ENCODE measurements at regions not wholly inside any gene's neighbourhood (a gene's known extent, or its start where the extent isn't known, plus 50 kb on each side); places are given as distances from the start of the nearest gene placed in this dataset.

- no peak for DNase-seq (ENCODE audit: low spot score)
Observed at GRCh38 chr11:64457416-64458010, 98.2 kb upstream of the SLC22A11 start.

DNA sequence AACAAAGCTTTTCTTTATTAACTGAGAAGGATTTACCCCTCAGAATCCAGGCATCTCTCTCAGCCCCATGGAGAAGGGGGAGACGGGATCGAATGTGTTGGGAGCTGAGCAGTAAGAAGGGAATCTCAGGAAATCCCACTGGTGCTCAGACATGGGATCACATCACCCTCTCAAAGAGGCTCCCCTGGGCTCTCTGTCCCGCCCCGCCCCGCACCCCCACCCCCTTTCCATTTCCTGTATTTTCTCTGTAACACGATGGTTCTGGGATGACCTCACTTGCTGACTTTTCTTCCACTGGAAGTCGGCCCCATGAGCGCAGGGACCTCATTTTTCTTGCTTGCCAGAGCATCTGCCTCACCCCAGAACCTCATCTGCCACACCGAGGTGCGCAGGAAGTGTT, 96.7 kb upstream of the SLC22A11 start:
- DNase-seq (ENCODE audit: low spot score), result no peak

DNA sequence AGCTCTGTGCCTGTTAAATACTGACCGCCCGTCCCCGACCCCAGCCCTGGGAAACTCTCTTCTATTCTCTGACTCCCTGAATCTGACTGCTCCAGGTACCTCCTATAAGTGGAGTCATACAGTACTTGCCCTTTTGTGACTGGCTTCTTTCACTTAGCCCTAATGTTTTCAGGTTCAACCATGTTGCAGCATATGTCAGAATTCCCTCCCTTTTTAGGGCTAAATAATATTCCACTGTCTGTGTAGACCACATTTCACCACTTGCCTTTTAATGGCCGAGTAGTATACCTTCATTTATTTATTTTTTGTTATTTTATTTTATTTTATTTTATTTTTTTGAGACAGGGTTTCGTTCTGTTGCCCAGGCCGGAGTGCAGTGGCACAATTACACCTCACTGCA, 96.1 kb upstream of the SLC22A11 start:
- DNase-seq (ENCODE audit: low spot score), result no peak

GRCh38 chr11:64461081-64461480, 94.7 kb upstream of the SLC22A11 start:
- no peak for DNase-seq (ENCODE audit: low spot score)

DNA sequence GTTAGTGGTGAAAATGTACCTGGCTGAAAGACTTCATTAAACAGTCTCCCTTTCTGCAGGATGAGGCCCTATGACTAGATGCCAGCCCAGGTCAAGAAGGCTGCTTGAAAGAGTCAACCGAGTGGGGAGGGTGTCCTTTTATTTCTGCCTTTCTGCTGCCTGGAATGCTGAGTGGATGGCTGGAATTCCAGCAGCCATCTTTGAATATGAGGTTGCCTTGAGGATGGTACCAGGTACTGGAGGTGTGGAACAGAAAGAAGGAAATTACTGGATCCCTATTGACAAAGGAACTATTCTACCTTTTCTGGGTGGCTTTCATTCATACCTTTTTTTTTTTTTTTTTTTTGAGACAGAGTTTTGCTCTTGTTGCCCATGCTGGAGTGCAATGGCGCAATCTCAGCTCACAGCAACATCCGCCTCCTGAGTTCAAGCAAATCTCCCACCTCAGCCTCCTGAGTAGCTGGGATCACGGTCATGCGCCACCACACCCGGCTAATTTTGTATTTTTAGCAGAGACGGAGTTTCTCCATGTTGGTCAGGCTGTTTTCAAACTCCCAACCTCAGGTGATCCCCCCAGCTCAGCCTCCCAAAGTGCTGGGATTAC, 89.5 kb upstream of the SLC22A11 start:
- no peak for DNase-seq (ENCODE audit: low spot score)

DNA sequence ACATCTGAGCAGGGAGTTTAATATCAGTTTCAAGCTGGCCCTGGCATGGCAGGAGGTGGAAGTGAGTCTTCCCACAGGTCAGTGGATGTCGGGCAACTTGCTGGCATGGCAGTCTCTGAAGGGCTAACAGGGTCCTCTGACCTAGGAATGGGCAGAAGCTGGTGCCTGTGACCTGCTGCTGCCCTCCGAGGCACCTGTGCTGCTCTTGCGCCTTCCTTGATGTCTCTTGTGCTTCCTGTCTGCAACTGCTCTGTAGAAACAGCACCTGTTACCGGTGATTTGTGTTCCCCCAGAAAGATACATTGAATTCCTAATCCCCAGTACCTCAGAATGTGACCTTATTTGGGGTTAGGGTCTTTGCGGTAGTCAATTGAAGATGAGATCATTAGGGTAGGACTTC, 86.5 kb upstream of the SLC22A11 start:
- no peak for DNase-seq (ENCODE audit: low spot score)

DNA sequence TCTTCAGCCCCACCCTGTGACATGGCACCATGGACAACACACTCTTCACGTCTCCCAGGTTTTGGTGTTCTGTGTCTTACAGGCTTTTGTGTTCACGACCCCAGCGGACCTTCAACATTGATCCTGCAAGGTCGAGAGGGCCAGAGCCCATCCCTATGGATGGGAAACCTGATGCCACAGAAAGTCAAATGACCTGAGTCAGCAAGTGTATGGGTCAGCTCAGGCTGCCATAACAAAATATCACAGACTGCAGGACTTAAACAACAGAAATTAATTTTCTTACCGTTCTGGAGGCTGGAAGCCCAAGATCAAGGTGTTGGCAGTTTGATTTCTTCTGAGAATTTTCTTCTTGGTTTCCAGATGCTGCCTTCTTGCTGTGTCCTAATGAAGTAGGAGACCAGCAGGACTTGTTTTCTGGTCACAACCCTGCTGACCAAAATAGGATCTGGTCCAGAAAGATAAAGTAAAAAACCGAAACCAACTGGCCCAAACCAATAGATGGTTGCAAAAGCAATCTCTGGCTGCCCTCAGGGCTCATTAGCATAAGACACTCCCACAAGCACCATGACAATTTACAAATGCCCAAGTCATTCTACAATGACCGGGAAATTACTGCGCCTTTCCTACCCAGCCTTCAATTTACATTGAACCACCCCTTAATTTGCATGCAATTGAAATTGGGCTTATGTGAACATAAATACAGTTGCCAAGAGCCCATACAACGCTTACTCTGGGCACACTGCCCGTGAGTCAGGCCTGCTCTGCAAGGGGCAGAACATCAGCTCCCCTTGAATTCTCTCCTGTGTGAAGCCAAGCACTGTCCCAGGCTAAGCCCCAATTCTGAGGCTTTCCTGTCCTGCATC, 82.9 kb upstream of the SLC22A11 start:
- DNase-seq (ENCODE audit: low spot score), result no peak

DNA sequence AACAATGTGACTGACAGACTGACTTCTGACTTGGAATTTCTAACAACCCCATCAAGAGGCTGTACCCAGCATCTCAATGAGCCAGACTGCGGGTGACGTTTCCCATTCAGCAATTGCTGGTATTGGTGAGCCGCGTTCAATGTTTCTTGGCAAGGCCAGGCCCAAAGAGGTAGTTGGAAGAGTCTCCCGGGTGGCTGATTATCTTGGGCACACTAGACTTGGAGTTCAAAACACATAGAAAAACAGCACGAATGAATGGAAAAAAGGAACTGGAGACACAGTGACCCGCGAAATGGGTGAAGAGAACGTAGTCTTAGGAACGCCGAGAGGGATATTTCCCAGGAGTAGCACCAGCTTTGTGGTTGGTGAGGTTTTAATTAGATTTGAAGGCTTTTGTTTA, 81.1 kb upstream of the SLC22A11 start:
- DNase-seq (ENCODE audit: low spot score), result no peak

GRCh38 chr11:64475145-64475544, 80.6 kb upstream of the SLC22A11 start:
- DNase-seq (ENCODE audit: low spot score), result no peak

DNA sequence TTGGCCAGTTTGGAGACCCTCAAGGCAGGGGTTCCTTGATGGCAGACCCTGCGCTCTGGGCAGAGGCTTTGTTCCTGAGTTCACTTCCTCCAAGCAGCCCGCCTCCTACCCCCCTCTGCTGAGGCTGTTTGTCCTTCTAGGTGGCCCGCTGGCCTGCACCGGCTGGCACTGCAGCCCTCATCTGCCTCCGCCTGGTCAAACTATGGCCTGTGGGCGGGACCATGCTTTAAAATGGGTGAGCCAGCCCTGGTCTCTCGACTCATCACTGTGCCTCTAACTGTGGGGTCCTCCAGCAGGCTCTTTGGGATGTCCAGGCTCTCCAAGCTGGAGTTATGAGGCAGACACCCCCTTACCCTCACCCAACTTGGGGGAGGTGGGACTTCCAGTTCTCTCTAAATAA, 78.9 kb upstream of the SLC22A11 start:
- no peak for DNase-seq (ENCODE audit: low spot score)

GRCh38 chr11:64477675-64478074, 78.1 kb upstream of the SLC22A11 start:
- no peak for DNase-seq (ENCODE audit: low spot score)

GRCh38 chr11:64482588-64482987, 73.2 kb upstream of the SLC22A11 start:
- no peak for DNase-seq (ENCODE audit: low spot score)

DNA sequence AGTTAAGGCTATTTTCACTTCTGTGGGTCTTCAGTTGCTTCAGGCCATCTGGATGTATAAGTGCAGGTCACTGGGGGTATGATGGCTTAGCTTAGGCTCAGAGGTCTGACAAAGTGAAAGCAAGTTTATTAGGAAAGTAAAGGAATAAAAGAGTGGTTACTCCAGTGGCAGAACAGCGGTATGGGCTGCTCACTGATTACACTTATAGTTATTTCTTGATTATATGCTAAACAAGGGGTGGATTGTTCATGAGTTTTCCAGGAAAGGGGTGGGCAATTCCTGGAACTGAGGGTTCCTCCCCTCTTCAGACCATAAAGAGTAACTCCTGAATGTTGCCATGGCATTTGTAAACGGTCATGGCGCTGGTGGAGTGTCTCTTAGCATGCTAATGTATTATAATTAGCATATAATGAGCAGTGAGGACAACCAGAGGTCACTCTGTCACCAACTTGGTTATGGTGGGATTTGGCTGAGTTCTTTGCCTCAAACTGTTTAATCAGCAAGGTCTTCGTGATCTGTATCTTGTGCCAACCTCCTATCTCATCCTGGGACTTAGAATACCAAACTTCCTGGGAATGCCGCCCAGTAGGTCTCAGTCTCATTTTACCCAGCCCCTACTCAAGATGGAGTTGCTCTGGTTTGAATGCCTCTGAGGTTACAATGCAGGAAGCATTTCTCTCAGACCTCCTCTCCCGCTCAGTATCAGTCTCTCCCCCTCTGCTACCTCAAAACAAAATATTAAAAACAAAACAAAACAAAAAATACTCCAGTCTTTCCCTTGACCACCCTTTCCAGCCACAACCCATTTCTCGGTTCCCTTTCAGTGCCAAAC, 71.3 kb upstream of the SLC22A11 start:
- no peak for DNase-seq (ENCODE audit: low spot score)

DNA sequence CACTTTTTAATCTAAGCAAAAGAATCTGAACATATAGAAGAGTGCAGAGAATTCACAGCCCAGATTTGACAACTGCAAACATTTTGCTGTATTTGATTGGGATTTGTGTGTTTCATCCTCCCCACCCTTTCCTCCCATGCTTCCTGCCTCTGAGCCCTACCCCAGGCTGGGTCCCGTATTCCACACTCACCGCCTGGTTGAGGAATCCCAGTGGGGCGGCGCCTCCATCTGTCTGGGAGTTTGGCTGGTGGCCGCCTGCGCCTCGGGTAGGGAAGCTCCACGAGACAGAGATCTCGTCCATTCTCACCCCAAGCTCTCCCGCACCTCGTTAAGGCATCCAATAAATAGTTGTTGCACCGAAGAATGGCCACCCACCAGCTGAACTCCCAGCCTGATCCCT, 70.7 kb upstream of the SLC22A11 start:
- no peak for DNase-seq (ENCODE audit: low spot score)

- DNase-seq (ENCODE audit: low spot score), result peak; percentile 59
Observed at GRCh38 chr11:64489831-64490441, 65.8 kb upstream of the SLC22A11 start.

- DNase-seq (ENCODE audit: low spot score), result no peak
Observed at GRCh38 chr11:64490562-64491216, 65.1 kb upstream of the SLC22A11 start.

GRCh38 chr11:64492561-64492960, 63.2 kb upstream of the SLC22A11 start:
- DNase-seq (ENCODE audit: low spot score), result no peak

- no peak for DNase-seq (ENCODE audit: low spot score)
Observed at GRCh38 chr11:64498136-64498535, 57.6 kb upstream of the SLC22A11 start.

DNA sequence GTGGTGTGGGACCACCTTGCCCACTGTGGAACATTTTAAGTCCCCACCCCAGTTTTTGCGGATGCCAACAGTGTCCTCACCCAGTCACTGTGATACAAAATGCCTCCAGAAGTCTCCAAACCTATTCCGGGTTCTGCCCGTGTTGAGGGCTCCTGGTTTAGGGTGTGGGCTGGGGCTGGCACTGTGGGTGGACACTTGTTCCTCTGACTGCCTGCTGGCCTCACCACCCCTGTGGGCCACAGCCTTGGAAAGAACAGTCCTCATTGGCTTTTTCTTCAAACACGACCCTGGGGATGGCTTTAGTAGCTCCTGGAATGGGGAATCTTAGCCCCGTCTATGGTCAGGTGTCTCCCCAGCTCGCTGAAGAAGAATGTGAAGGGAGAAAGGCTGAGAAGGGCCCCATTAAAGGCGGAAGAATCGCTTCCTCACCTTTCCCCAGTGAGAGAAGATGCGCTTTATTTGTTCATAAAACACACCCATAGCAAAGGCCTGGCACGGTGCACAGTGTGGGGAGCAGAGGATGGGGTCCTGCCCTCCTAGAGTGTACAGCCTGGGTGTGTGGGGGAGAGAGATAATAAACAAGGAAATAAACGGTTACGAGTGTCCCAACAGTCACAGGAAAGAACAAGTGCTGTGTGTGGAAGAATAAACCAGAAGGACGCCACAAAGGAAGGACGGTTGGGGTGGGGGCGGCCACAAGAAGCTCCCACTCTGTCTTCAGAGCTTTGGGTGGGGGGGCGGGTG, 56.3 kb upstream of the SLC22A11 start:
- no peak for DNase-seq (ENCODE audit: low spot score)

GRCh38 chr11:64500176-64501013, 55.3 kb upstream of the SLC22A11 start:
- no peak for DNase-seq (ENCODE audit: low spot score)

All from SW480 (cell line).